Neuron (in vitro differentiated cells): ENCODE measurements at regions not wholly inside any gene's neighbourhood (a gene's known extent, or its start where the extent isn't known, plus 50 kb on each side); places are given as distances from the start of the nearest gene placed in this dataset.

ENCODE experiments used
- H2AFZ ChIP-seq: one replicate; pipeline ENCODE4 v1.6.1; 2013; ENCODE audit warnings: low read depth, mild to moderate bottlenecking, inconsistent platforms, low read length, moderate library complexity
- H3K27me3 ChIP-seq: one replicate; pipeline ENCODE4 v1.6.1; 2013; ENCODE audit warnings: low read length; ENCODE audit not compliant: insufficient read depth
- H3K36me3 ChIP-seq: one replicate; pipeline ENCODE4 v1.6.1; 2013; ENCODE audit warnings: low read length; ENCODE audit not compliant: insufficient read depth
- H3K4me1 ChIP-seq: one replicate; pipeline ENCODE4 v1.6.1; 2013; ENCODE audit warnings: low read length; ENCODE audit not compliant: insufficient read depth
- H3K4me3 ChIP-seq: 2 replicates; pipeline ENCODE4 v1.5.1; 2013; ENCODE audit warnings: mild to moderate bottlenecking, low read length, moderate library complexity
- H3K9me3 ChIP-seq: one replicate; pipeline ENCODE4 v1.6.1; 2013; ENCODE audit warnings: low read length

DNA sequence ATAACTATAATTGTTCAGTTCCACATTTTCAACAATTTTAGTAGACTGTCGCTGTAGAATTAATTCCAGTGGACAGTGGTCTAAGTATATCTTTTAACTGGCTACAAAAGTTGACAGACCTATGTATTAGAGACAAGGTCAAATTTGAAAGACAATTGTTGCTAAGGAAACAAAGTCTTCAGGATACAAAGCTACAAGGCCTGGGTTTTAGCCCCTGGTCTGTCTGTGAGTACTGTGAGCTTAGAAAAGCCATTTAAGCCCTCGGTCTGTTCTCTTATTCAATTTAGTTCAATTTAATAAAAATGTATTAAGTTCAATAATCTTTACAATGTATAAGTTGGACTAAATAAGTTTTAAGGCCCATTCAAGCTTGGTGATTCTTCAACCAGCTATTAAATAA is 352.5 kb downstream of the HDGFL1 start:
- Histone ChIP-seq H3K9me3 (no peaks in the 10 kb centered on the region), H2AFZ (no peak overlapping the region), H3K27me3 (no peaks in the 10 kb centered on the region), H3K36me3 (no peaks in the 10 kb centered on the region), H3K4me3 (peak overlapping the region; percentile 26), H3K4me1 (peaks cover 27% of the 10 kb centered on the region)

DNA sequence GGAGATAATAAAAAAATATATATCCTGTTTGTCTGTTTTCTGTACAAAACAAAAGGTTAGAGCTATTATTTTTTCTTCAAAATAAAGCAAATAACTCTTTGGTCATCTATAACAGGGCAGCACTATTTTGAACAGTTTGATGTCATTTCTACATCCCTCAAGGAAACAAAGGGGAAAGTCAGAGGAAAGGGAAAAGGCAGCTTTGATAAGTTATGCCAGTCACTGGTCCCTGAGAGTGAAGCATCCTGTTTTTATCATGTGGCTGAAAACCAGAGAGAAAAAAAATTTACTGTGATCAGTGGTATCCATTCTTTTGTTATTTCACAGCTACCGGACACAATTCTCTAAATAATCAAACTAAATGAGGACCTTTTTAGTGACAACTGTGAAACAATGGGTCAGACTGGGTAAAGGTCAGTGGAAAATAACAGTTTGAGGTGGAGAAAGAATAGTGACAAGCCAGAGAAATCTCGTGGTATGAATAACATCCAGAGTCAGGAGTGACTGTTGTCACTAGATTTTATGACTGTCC is 356.0 kb downstream of the HDGFL1 start:
- H3K4me1 ChIP-seq = peaks cover 27% of the 10 kb centered on the region
- H3K9me3 ChIP-seq = no peaks in the 10 kb centered on the region
- H3K4me3 ChIP-seq = no peak overlapping the region
- H2AFZ ChIP-seq = no peak overlapping the region
- H3K27me3 ChIP-seq = no peaks in the 10 kb centered on the region
- no peaks in the 10 kb centered on the region for H3K36me3 ChIP-seq

GRCh38 chr6:22925920-22926789 is 356.8 kb downstream of the HDGFL1 start:
- peaks cover 27% of the 10 kb centered on the region for H3K4me1 ChIP-seq
- H3K9me3 ChIP-seq = no peaks in the 10 kb centered on the region
- no peak overlapping the region for H2AFZ ChIP-seq
- H3K27me3 ChIP-seq = no peaks in the 10 kb centered on the region
- H3K4me3 ChIP-seq = no peak overlapping the region
- H3K36me3 ChIP-seq = no peaks in the 10 kb centered on the region

DNA sequence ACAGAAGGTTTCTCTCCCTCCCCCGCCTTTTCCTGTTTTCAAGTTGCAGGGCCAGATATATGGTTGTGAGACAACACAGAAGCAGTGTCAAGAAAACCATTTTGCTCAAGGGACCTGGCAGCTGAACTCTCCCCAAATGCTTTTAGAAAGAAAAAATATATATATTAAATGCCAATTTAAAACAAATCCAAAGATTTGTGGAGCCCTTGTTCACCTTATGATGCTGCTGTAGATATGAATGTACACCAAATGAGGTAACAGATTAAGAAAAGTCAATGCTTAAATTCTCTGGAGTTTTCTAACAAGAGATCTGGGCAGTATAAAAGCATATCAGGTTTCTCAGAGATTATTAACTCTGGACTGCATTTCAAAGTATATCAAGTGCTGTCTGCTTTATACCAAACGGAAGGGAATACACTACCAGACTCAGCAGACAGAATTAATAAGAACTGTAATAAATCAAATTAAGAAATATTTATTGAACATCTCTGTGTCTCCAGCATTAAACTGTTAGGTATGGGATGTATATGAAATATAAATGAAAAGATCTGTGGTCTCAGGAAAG is 357.5 kb downstream of the HDGFL1 start:
- Histone ChIP-seq H3K4me1 (peaks cover 21% of the 10 kb centered on the region), H3K27me3 (no peaks in the 10 kb centered on the region), H3K4me3 (no peak overlapping the region), H3K36me3 (no peaks in the 10 kb centered on the region), H2AFZ (no peak overlapping the region), H3K9me3 (no peaks in the 10 kb centered on the region)

- no peaks in the 10 kb centered on the region for H3K27me3 ChIP-seq
- H2AFZ ChIP-seq = no peak overlapping the region
- no peaks in the 10 kb centered on the region for H3K9me3 ChIP-seq
- no peaks in the 10 kb centered on the region for H3K36me3 ChIP-seq
- H3K4me1 ChIP-seq = peaks cover 11% of the 10 kb centered on the region
- H3K4me3 ChIP-seq = no peak overlapping the region
Measured at GRCh38 chr6:22928775-22929174, 359.4 kb downstream of the HDGFL1 start.

GRCh38 chr6:22929311-22929985 is 360.1 kb downstream of the HDGFL1 start:
- H3K4me3 ChIP-seq = no peak overlapping the region
- no peaks in the 10 kb centered on the region for H3K36me3 ChIP-seq
- H2AFZ ChIP-seq = no peak overlapping the region
- peaks cover 11% of the 10 kb centered on the region for H3K4me1 ChIP-seq
- no peaks in the 10 kb centered on the region for H3K9me3 ChIP-seq
- no peaks in the 10 kb centered on the region for H3K27me3 ChIP-seq

GRCh38 chr6:22940581-22941290 is 371.4 kb downstream of the HDGFL1 start:
- Histone ChIP-seq H3K4me1 (no peaks in the 10 kb centered on the region), H3K4me3 (no peak overlapping the region), H3K9me3 (no peaks in the 10 kb centered on the region), H3K36me3 (no peaks in the 10 kb centered on the region), H2AFZ (no peak overlapping the region), H3K27me3 (no peaks in the 10 kb centered on the region)

DNA sequence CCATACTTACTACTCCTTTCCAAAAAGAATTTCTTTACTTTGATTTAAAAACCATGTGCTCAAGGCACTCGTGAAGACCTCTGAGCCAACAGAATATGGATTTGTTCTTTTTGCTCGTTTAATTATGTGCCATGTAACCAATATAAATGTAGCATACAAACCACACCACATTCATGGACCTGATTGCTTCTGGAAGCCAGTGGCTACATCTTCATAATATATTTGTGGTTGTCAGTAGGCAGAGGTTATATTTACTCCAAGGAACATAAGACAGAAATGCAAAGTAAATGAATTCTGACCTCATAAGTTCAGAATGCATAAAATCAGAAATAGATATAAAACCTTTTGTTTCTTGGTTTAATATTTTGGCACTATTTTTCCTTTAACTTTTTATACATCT is 373.0 kb downstream of the HDGFL1 start:
- no peaks in the 10 kb centered on the region for H3K9me3 ChIP-seq
- H3K4me3 ChIP-seq = no peak overlapping the region
- H2AFZ ChIP-seq = peak overlapping the region; percentile 36
- H3K27me3 ChIP-seq = no peaks in the 10 kb centered on the region
- no peaks in the 10 kb centered on the region for H3K36me3 ChIP-seq
- H3K4me1 ChIP-seq = no peaks in the 10 kb centered on the region

GRCh38 chr6:22943327-22943726 is 374.0 kb downstream of the HDGFL1 start:
- no peaks in the 10 kb centered on the region for H3K9me3 ChIP-seq
- H2AFZ ChIP-seq = no peak overlapping the region
- no peaks in the 10 kb centered on the region for H3K36me3 ChIP-seq
- H3K27me3 ChIP-seq = no peaks in the 10 kb centered on the region
- H3K4me3 ChIP-seq = no peak overlapping the region
- H3K4me1 ChIP-seq = no peaks in the 10 kb centered on the region

GRCh38 chr6:22949967-22950366 is 380.6 kb downstream of the HDGFL1 start:
- Histone ChIP-seq H3K9me3 (no peaks in the 10 kb centered on the region), H2AFZ (no peak overlapping the region), H3K4me3 (no peak overlapping the region), H3K4me1 (no peaks in the 10 kb centered on the region), H3K27me3 (no peaks in the 10 kb centered on the region), H3K36me3 (no peaks in the 10 kb centered on the region)

DNA sequence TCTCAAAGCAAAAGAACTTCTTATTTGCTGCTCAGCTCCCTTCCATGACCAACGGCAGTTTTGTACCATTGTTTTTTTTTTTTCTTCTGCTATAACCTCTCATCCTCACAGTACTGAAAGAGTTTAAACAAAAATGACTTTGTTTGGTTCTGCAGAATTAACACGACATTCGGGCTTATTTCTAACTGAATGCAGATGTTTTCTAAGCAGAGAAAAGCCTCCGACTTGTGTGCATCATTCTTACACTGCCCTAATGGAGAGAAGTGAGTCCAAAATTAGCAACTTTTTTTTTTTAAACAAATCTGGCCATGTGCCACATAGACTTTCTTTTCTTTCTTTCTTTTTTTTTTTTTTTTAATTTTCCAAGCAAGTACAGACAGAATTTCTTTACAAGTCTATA is 382.7 kb downstream of the HDGFL1 start:
- H3K27me3 ChIP-seq = no peaks in the 10 kb centered on the region
- H3K4me1 ChIP-seq = no peaks in the 10 kb centered on the region
- no peaks in the 10 kb centered on the region for H3K36me3 ChIP-seq
- no peak overlapping the region for H2AFZ ChIP-seq
- H3K4me3 ChIP-seq = no peak overlapping the region
- no peaks in the 10 kb centered on the region for H3K9me3 ChIP-seq

- no peaks in the 10 kb centered on the region for H3K4me1 ChIP-seq
- H3K4me3 ChIP-seq = no peak overlapping the region
- H3K27me3 ChIP-seq = no peaks in the 10 kb centered on the region
- no peaks in the 10 kb centered on the region for H3K36me3 ChIP-seq
- H3K9me3 ChIP-seq = no peaks in the 10 kb centered on the region
- peak overlapping the region; percentile 65 for H2AFZ ChIP-seq
Measured at GRCh38 chr6:22954749-22955385, 385.5 kb downstream of the HDGFL1 start.
